ENCODE measurements at regions not wholly inside any gene's neighbourhood (a gene's known extent, or its start where the extent isn't known, plus 50 kb on each side); places are given as distances from the start of the nearest gene placed in this dataset.
"Not testable (repeated sequence)": the region's sequence is repeated elsewhere in the genome, so short reads cannot be mapped to it uniquely, and the experiment has no call there.

DNA sequence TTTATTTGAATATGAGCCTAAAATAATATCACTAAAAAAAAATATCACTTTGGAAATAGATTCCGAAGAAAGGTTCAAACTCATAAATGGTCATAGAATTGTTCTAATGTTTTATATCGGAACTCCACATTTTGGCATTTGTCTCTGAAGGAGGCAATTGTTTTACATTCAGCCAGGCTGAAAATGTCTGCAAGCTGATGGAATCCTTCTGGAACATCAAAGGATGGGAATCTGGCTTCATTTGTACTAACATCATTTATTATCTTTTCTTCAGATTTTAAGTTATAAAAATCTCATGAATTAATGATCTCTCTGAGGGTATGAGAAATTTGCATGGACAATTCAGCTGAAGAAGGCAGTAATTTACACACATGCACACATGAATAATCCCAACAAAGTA is 251.4 kb upstream of the RGMA start:
- no peak for DNase-seq

DNA sequence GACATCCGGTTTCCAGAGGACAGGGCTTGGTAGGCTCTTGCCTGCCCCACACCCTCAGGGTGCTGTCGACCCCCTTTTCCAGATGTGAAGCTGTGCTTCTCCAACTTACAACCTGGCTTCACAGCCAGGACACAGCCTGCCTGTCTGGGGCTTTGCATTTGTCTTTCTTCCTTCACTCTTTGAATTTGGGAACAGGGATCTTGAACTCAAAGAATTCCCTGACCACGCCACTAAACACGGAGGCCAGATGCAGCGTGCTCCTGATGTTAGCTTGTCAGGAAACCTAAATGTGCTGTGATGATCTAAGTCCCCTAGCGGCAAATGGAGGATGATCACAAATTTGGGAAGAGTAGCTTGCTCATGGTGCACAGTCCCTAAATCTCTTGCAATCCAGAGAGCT is 244.8 kb upstream of the RGMA start:
- DNase-seq = no peak

DNA sequence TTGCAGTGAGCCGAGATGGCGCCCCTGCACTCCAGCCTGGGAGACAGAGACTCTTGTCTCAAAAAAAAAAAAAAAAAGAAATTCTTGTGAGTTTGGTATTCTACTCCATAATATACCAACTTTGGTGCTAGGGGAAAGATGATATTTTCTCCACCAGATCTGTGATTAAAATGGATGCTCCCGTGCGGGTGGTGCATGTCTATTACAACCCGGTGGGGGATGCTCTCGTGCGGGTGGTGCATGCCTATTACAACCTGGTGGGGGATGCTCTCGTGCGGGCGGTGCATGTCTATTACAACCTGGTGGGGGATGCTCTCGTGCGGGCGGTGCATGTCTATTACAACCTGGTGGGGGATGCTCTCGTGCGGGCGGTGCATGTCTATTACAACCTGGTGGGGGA is 244.1 kb upstream of the RGMA start:
- DNase-seq = not testable (repeated sequence)

- DNase-seq = no peak
Observed at GRCh38 chr15:93332168-93332553, 243.2 kb upstream of the RGMA start.

- DNase-seq = no peak
Observed at GRCh38 chr15:93331545-93332167, 242.6 kb upstream of the RGMA start.

DNA sequence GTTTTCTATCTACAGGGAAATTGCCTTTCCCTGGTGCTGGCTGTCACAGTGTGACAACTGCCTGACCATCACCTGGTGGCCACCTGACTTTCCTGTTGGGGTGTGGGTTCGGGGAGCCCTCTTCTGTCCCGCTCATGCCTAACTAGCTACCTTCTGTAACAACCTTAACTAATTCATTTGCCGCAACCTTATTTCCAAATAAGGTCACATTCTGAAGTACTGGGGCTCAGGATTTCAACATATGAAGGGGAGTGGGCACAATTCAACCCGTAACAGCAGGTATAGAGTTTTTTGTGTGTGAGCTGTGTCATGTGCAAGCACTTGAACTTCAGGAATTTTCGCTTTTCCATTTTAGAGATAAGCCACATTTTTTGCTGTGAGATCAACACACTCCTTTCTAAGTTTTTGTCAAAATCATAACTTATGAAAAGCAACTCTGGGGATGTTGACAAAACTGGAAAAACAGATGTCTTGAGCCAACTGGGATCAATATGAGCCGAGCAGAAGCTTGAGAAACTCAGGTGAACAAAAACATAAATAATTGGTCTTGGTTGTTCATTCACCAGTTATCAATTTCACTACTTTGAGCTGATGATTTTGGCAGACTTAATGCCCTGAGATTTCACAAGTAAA is 242.0 kb upstream of the RGMA start:
- DNase-seq = no peak

GRCh38 chr15:93327364-93327763 is 238.4 kb upstream of the RGMA start:
- no peak for DNase-seq

DNA sequence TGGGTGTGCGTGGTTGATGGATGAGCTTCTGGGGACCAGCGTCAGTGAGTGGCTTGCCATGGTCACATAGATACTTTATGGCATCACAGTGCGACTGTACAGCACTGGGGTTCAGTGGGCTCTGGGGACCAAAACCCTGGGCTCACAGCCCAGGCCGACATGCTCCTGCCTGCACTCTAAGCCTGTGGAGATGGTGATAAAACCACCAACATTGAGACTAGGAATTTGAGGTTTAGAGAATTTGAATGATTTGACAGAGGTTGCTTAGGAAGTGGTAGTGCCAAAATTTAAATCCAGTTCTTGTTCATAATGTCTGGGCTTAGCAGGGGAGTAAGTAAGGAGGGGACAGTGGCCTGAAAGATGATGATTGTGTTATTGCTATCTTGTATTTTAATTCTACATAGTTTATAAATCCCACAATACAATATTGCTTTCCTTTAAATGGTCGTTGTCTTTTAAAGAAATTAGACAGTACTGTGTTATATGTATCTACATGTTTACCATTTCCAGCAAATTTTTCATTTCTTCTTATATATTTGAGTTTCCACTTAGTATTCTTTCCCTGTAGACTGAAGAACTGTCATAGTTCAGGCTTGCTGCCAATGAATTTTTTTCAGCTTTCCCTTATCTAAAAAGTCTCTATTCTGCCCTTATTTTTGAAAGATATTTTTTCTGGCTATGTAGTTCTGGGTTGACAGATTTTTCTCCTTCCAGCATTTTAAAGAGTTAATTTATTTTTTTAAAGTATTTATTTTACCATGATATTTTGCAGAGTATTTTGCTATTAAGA is 235.4 kb upstream of the RGMA start:
- DNase-seq = no peak

DNA sequence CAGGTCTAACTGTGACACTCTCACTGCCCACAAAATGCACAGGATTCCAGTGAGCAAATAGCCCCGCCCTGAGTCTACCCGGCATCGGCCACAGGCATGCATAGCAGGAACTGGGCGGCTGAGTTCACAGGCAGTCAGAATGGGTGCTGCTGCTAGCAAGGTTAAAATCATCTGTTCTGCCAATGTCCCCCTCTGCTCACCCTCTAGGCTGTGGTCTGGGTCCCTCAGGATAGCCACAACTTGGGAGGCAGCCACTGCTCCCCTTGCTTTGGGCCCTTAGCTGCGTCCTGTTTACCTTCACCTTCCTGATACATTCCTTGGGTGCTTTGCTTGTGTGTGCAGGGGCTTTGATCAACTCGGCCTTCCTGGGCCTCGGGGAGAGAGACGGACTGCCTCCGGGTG is 232.9 kb upstream of the RGMA start:
- no peak for DNase-seq

DNA sequence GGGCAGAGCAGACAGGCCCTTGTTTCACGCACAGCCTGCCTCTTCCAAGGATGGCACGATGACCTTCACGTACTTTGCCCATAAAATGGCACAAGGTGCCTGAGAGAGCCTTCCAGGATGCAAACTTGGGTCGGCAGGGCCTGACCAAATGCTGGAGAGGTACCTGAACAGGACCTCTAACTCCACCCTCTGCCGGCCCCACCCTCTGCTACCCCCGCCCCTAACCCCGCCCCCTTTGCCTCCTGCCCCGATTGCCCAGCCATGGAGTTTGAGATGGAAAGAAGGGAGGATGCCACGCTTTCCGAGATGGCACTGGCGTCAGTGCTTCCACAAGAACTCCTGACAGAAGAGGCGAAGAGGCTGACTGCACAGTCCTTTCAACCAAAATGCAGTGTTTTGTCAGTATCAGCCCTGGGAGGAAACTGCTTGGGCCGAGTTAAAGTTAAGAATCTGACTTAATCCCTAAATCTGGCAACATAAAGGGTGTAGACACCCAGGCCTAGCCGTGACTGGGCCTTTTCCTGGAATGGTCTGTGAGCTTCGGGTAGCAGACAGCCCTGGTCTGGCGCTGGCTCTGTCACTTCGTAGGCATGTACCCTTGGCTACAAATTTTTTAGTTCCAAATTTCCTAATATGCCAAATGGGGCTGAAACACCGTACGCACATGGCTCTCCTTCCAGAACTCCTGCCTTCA is 230.3 kb upstream of the RGMA start:
- DNase-seq = no peak

DNA sequence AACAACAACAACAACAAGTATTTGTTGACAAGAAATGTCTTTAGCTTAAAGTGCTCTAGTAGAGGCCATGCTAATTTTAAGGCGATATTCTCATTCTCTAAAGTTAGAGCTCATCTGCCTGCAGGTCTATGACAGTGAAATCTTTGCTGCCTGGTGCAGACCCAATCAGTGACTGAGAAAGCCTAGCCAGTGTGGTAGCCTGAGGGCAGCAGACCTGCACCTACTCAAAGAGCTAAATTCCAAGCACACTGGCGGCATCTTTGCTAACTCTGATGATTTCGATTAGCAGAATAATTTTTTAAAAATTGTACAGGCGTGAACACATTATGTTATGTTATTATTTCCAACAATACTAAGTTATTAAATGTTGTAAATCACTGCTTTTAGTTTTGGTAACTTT is 228.8 kb upstream of the RGMA start:
- DNase-seq = no peak

DNA sequence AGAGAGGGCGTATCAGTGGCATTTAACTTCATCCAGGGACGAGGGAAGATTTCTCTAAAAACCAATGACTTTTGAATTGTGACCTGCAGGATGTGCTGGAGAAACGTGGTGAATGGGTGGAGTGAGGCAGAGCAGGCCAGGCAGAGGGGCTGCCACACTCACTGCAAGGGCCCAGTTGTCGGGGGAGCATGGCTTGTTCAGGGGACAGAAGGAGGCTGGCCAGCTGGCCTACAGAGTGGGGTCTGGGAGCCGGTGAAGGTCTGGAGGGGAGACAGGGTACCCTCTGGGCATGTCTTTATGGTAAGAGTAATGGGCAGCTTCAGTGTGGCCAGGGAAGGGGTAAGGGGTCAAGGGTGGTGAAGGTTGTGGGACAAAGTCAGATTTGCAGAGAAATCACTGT is 225.2 kb upstream of the RGMA start:
- no peak for DNase-seq

- no peak for DNase-seq
Observed at GRCh38 chr15:93312891-93313486, 224.0 kb upstream of the RGMA start.

DNA sequence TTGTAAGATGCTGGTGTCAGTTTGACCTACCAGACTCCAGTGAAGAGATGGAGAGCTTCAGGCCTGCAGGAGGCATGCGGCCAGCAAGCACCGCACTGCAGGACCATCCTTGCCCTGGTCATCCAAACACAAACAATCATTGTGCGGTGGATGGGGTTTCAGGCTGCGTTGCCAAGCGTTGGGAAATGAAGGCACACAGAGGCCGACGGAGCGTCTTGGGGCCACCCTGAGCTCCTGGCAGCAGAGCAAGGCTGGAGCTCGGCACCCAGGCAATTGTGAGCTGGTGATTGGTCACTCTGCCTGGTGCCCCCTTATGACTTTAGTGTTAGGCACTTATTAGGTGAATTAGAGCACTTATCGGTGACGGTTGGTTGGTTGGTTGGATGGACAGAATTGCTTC is 222.6 kb upstream of the RGMA start:
- DNase-seq = no peak

- no peak for DNase-seq
Observed at GRCh38 chr15:93308026-93308690, 219.1 kb upstream of the RGMA start.

DNA sequence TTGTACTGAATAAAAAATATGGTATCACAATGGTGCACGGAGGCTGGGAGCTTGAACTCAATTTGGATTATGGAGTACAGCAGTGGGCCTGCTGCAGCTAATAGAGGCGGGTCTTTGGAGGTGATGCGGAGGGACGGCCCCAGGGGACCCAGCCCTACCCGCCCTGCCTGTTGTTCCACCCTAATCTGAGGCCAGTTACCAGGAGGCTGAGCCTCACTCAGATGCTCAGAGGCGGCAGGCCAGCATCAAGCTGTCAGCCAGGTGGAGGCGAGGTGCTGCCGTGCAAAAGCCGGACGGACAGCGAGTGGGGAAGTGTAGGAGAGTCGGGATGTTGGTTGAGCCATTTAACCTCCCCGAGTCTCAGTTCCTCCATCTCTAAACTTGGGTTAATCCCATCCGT is 218.5 kb upstream of the RGMA start:
- no peak for DNase-seq

- DNase-seq = no peak
Observed at GRCh38 chr15:93305306-93305705, 216.3 kb upstream of the RGMA start.

DNA sequence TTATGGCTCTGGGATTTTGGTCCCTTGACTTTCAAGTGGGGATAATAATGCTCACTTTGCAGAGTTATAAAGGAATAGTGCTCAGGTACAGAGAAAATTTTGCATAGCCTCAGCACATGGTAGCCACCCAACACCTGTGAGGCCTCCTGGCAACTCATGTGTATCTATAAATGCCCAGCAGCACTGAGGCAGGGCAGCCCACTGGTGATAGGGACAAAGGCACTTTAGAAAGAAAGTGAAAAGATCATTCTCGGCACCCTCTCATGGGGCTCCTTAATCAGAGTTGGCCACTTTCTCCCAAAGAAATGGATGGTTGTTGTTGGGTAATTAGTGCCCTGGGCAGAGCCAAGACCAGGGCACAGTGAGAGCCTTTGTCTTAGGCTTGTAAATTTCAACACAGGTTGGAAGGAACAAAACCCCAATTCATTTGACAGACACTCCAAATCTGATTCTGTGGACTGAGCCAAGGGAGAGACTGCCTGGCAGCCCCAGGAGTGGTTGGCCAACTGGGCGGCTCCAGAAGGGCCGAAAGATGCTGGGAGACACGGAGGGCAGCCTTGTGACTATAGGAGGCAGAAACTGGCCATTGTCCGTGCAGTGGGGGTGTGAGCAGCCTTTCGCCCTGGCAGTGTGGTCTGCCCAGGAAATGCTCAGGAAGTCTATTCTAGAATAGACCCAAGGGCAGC is 213.2 kb upstream of the RGMA start:
- no peak for DNase-seq

DNA sequence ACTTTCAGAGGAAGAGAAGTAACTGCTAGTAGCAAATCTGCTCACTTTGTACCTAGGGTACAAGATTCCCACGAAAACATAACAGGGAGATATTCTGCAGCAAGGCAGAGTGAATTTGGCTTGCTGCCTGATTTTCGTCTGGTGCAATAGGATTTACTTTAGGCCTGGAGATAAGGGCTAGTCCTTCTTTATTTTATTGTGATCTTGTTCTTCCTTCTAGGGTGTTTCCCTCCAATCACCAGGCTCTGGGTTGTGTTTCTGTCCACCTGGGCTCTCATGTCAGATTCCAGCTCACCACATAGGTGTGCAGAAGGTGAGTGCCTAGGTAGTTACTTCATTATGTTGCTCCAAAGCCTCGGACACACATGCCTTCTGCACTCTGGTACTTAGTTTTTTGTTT is 211.8 kb upstream of the RGMA start:
- no peak for DNase-seq

DNA sequence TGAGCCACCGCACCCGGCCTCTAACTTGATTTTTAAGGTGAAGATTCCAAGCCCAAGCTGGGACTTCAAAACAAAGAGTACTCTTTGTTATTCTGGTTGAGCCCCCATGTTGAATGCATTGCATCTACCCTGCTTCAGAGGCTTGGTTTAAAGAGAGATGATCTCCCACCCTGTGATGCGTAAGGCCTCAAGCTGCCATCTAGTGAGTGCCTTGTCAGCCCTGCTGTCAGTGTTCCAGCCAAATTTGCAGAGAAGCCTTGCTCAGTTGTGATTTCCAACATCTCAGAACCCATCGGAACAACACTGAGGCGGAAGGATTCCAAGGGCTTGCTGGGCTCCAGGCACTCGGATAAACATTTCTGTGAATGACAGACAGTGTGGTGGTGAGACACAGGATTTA is 210.7 kb upstream of the RGMA start:
- DNase-seq = no peak

- DNase-seq = no peak
Observed at GRCh38 chr15:93298901-93299300, 209.9 kb upstream of the RGMA start.
